AG09309 (cell line): ENCODE measurements at regions not wholly inside any gene's neighbourhood (a gene's known extent, or its start where the extent isn't known, plus 50 kb on each side); places are given as distances from the start of the nearest gene placed in this dataset.

ENCODE experiments used
- DNase-seq: peaks from one replicate; pipeline ENCODE4 v3.0.0-alpha.2; 2010; ENCODE audit warnings: low read depth
- H3K4me3 ChIP-seq: 2 replicates; pipeline ENCODE4 v1.5.1; 2011; ENCODE audit warnings: mild to moderate bottlenecking, low read depth, low read length, moderate library complexity; ENCODE audit not compliant: control insufficient read depth
- TF ChIP-seq, protein P1 (sequence below): IDR thresholded peaks from 2 replicates; pipeline ENCODE4 v1.5.1; 2011; ENCODE audit warnings: mild to moderate bottlenecking, low read depth, low read length, inconsistent platforms; ENCODE audit not compliant: insufficient read depth, control insufficient read depth; ENCODE audit errors: missing control alignments

DNA sequence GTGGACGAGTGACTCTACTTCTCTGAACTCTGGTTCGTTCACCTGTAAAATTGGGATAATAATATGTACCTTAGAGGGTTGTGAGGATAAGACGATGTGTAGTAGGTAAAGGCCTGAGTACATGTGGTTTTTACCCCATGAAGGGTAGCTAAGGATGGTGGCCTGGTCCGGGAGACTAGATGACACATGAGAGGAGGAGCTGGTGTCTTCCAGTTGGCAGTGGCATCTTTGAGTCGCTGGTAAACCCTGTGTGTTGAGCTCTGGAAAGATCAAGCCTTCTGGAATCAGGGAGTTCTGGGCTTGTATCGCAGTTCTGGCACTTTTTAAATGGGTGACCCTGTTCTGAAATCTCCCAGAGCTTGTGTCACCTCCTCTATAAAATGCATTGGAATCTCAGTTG is 166.4 kb upstream of the ZNF618 start:
- TF ChIP-seq, protein P1, sequence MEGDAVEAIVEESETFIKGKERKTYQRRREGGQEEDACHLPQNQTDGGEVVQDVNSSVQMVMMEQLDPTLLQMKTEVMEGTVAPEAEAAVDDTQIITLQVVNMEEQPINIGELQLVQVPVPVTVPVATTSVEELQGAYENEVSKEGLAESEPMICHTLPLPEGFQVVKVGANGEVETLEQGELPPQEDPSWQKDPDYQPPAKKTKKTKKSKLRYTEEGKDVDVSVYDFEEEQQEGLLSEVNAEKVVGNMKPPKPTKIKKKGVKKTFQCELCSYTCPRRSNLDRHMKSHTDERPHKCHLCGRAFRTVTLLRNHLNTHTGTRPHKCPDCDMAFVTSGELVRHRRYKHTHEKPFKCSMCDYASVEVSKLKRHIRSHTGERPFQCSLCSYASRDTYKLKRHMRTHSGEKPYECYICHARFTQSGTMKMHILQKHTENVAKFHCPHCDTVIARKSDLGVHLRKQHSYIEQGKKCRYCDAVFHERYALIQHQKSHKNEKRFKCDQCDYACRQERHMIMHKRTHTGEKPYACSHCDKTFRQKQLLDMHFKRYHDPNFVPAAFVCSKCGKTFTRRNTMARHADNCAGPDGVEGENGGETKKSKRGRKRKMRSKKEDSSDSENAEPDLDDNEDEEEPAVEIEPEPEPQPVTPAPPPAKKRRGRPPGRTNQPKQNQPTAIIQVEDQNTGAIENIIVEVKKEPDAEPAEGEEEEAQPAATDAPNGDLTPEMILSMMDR, result no peak
- no peak overlapping the region for H3K4me3 ChIP-seq
- no peak for DNase-seq

DNA sequence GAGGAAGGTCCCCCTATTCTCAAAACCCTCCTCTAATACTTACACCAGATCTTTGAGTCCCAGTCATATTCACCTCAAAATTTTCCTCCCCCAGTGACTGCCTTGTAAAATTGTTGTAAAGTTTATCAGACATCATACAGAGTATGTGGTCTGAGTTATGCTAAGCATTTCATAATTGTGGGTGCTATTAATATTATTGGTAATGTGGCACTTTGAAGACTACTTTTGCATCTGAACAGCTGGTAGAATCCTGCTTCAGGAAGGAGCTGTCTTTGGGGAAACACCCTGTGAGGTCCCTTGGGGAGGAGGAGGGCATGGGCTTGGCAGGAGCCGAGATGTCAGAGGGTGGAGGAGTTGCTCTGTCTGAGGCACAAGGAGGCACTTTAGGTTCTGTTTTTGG is 164.9 kb upstream of the ZNF618 start:
- no peak for DNase-seq
- TF ChIP-seq, protein P1, result no peak
- H3K4me3 ChIP-seq, result no peak overlapping the region

DNA sequence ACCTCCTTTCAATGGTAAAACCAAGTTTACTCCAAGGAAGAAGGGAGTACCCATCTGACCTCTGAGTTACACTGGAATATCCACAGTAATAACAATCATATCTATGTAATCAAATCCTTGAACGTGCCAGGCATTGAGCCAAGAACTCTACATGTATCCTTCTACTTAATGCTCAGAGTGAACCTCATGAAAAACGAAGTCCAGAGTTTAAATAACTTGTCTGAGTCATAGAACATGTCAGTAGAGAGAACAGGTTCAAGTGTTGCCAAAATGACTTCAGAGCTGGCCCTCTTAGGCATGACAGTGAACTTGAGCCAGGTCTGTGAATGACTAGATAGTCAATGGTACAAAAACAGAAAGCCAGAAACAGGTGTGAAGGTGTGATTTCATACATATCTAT is 164.1 kb upstream of the ZNF618 start:
- H3K4me3 ChIP-seq, result no peak overlapping the region
- DNase-seq, result no peak
- TF ChIP-seq, protein P1, result no peak

DNA sequence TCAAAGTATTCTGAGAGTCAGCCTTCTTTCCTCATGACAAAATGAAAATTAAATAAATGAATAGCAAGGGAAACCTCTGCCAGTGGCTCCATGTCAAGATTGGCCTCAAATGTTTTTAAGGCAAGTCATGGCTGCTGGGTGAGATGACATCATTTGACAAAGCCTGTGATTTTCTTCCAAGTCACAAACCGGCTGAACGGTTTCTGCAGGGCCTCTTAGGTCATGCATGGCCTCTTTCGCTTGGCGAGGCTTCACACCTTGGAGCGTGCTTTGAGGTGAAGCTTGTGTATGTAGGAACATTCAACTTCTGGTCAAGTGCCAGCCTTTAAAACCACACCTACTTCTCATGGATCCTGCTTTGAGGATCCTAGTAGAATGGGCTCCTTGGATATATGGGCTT is 161.0 kb upstream of the ZNF618 start:
- TF ChIP-seq, protein P1, result no peak
- H3K4me3 ChIP-seq, result no peak overlapping the region
- no peak for DNase-seq

DNA sequence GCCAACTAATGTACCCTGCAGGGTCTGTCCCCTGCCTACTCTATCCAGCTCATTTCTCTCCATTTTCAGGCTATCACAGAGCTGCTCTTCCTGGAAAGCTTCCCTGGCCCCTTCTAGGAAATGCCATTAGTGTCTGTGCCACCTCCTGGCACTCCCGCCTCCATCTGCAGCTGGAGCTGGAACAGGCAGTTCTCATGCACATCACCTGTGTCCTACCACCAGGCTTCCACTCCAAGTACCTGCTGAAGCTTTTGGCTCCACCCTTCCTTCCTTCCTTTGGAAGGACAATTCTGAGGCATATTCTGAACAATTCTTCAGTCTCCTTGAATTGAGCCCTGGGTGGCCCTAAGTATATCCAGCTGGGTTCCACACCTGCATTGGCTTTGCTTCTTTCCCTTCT is 156.2 kb upstream of the ZNF618 start:
- no peak overlapping the region for H3K4me3 ChIP-seq
- no peak for DNase-seq
- TF ChIP-seq, protein P1, result no peak

DNA sequence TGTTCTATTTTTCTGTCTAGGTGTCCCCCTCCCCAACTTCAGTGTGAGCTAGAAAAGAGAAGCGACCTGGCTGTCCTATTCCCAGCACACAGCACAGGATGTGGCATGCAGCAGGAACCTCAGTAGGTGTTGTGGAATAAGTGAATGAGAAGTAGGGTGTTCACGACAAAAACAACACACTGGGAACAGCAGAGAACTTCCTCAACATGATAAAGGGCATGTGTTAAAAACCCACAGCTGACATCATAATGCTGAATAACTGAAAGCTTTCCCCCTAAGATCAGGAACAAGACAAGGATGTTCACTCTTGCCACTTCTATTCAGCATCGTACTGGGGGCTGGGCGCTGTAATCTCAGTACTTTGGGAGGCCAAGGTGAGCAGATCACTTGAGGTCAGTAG is 155.6 kb upstream of the ZNF618 start:
- no peak overlapping the region for H3K4me3 ChIP-seq

DNA sequence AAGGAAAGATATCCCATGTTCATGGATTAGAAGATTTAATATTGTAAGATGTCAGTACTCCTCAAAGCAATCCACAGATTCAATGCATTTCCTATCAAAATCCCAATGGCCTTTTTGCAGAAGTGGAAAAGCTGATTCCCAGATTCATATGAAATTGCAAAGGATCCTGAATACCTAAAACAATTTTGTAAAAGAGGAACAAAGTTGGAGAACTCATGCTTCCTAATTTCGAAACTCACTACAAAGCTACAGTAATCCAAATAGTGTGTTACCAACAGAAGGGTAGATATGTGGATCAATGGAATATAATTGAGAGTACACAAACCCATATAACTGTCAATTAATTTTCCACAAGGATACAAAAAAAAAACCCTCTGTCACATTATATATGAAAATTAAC is 154.3 kb upstream of the ZNF618 start:
- no peak for DNase-seq
- no peak overlapping the region for H3K4me3 ChIP-seq
- TF ChIP-seq, protein P1, result no peak

More for the DNA sequence above, 155.6 kb upstream of the ZNF618 start:
- no peak for DNase-seq
- TF ChIP-seq, protein P1, result no peak
